ENCODE measurements at regions not wholly inside any gene's neighbourhood (a gene's known extent, or its start where the extent isn't known, plus 50 kb on each side); places are given as distances from the start of the nearest gene placed in this dataset.

DNA sequence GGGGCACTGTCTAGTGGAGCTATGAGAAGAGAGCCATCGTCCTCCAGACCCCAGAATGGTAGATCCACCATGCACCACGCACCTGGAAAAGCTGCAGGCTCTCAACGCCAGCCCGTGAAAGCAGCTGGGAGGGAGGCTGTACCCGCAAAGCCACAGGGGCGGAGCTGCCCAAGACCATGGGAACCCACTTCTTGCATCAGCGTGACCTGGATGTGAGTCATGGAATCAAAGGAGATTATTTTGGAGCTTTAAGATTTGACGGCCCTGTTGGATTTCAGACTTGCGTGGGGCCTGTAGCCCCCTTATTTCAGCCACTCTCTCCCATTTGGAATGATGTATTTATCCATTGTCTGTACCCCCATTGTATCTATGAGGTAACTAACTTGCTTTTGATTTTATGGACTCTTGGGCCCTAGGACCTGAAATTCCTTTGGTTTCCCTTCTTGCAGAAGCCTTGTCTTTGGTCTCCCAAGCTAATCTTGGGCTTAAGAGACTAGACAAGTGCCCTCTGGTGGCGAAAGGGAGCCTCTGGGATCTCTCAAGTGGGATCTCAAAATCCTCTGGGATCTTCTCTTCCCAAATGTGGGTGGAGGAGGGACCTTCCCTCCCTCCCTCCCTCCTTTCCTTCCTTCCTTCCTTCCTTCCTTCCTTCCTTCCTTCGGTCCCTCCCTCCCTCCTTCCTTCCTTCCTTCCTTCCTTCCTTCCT lies 58.2 kb upstream of the HAPSTR1 start:
- TF ChIP-seq, protein P1, sequence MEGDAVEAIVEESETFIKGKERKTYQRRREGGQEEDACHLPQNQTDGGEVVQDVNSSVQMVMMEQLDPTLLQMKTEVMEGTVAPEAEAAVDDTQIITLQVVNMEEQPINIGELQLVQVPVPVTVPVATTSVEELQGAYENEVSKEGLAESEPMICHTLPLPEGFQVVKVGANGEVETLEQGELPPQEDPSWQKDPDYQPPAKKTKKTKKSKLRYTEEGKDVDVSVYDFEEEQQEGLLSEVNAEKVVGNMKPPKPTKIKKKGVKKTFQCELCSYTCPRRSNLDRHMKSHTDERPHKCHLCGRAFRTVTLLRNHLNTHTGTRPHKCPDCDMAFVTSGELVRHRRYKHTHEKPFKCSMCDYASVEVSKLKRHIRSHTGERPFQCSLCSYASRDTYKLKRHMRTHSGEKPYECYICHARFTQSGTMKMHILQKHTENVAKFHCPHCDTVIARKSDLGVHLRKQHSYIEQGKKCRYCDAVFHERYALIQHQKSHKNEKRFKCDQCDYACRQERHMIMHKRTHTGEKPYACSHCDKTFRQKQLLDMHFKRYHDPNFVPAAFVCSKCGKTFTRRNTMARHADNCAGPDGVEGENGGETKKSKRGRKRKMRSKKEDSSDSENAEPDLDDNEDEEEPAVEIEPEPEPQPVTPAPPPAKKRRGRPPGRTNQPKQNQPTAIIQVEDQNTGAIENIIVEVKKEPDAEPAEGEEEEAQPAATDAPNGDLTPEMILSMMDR (IDR thresholded peaks at IDR 0.05) = peak in 4 of 6 experiments; percentile 19 to 42 (median 28)
- TF ChIP-seq EP300 (IDR thresholded peaks at IDR 0.05) (no peak), POLR2A (IDR thresholded peaks at IDR 0.05) (no peak)

All from upper lobe of left lung (tissue), 4 donors.